ENCODE measurements at regions not wholly inside any gene's neighbourhood (a gene's known extent, or its start where the extent isn't known, plus 50 kb on each side); places are given as distances from the start of the nearest gene placed in this dataset.

GRCh38 chr4:180434131-180434895, 1808.9 kb upstream of the TENM3 start:
- in situ Hi-C loops (cut with HindIII; ENCODE audit: low pct_ligation_motif_present, low pct_unique_long_range_greater_than_20kb, low sequenced_read_pairs) = no loop called here
- DNase-seq = no peak

DNA sequence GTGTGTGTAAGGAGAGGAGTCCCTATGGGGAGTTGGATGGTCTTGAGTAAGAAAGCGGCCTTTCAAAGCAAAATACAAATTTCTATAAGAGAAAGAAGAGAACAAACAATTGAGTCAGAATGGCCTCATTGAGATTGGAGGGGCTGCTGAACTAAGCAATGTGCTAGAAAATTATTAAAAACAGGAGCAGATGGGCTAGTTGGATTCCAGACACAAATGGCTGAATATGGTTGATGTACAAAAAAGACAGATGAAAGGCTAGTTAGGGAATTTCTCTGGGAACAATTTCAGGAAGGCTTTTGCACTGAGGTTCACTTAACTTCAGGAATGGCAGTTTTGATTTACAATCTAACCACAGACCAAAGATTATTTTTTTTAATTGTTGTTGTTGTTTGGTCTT, 1806.8 kb upstream of the TENM3 start:
- in situ Hi-C loops (cut with HindIII; ENCODE audit: low pct_ligation_motif_present, low pct_unique_long_range_greater_than_20kb, low sequenced_read_pairs) = no loop called here
- no peak for DNase-seq

DNA sequence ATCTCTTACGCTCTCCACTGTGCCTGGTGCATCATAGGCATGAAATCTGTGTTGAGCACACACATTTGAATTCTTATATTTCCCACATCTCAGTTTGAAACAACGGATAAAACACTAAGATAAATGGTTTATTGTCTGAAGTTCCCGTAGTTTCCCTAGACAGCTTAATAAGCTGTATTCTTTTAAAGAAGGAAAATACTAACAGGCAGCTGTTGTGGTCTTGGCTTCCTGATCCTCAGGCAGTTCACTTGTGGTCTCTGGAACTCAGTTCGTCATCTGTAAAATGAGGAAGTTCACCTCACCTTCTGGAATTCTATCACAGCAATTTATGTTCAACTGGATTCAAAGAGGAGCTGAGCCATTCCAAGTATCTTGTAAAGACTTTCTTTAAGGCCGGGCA, 1805.6 kb upstream of the TENM3 start:
- in situ Hi-C loops (cut with HindIII; ENCODE audit: low pct_ligation_motif_present, low pct_unique_long_range_greater_than_20kb, low sequenced_read_pairs) = no loop called here
- DNase-seq = no peak

- DNase-seq = no peak
- in situ Hi-C loops (cut with HindIII; ENCODE audit: low pct_ligation_motif_present, low pct_unique_long_range_greater_than_20kb, low sequenced_read_pairs) = no loop called here
Observed at GRCh38 chr4:180448306-180448705, 1794.9 kb upstream of the TENM3 start.

DNA sequence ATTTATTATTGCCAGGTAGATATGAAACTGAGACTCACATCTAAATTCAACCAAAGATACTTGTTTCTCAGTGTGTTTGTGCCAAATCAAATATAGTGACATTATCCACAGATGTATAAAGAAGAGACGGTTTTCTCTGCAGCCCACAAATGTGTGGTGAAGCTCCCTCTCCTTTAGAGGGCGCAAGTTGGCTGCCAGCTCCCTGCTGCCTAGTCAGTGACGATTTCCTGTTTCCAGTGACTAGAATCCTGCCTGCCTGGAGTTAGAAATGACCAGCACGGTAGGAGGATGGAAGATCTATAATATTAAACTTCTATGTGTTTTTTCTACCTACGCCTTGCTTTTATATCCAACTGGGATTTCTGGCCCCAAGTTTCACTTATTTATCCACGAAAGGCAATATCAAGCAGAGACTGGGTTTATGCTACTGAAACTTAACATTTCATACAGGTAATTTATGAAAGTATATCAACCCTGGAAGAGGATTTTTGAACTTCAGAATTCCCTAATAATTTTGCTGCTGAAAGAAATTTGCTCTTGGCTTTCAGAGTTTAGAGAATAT, 1793.7 kb upstream of the TENM3 start:
- DNase-seq = peak; percentile 71
- in situ Hi-C loops (cut with HindIII; ENCODE audit: low pct_ligation_motif_present, low pct_unique_long_range_greater_than_20kb, low sequenced_read_pairs) = no loop called here

- in situ Hi-C loops (cut with HindIII; ENCODE audit: low pct_ligation_motif_present, low pct_unique_long_range_greater_than_20kb, low sequenced_read_pairs) = no loop called here
Observed at GRCh38 chr4:180455226-180455625, 1788.0 kb upstream of the TENM3 start.

DNA sequence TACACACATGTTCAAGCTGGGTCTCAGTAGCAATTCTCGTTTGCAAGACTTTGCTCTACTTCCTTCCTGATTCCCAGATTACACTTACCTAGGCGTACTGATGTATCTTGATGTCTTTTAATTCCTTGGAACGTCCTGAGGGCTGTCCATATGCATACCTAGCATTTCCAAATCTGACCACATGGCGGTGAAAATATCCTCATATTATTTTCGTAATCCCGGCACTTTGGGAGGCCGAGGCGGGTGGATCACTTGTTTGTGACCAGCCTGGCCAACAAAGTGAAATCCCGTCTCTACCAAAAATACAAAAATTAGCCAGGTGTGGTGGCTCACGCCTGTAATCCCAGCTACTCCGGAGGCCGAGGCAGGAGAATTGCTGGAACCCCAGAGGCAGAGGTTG, 1786.3 kb upstream of the TENM3 start:
- in situ Hi-C loops (cut with HindIII; ENCODE audit: low pct_ligation_motif_present, low pct_unique_long_range_greater_than_20kb, low sequenced_read_pairs) = no loop called here
- no peak for DNase-seq

More at GRCh38 chr4:180455226-180455625, 1788.0 kb upstream of the TENM3 start:
- no peak for DNase-seq

GRCh38 chr4:180462116-180462515, 1781.1 kb upstream of the TENM3 start:
- in situ Hi-C loops (cut with HindIII; ENCODE audit: low pct_ligation_motif_present, low pct_unique_long_range_greater_than_20kb, low sequenced_read_pairs) = no loop called here

DNA sequence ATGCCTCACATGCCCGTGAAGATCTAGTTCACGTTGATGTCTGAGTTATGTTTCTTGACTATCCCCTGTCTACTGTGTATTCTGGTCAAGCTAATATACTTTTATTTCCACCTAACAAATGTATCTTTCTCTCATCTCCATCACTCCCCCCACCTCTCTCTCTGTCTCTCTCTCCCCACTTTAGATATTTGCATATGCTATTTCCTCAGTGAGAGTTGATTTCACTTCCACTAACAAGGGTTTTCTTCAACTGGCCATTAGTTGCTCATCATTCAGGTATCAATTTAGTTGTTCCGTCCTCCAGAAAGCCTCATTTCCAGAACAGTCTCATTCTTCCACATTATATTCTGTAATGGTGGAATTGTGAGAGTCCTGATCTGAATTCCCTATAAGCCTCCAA, 1777.8 kb upstream of the TENM3 start:
- in situ Hi-C loops (cut with HindIII; ENCODE audit: low pct_ligation_motif_present, low pct_unique_long_range_greater_than_20kb, low sequenced_read_pairs) = no loop called here
- DNase-seq = no peak

More at GRCh38 chr4:180462116-180462515, 1781.1 kb upstream of the TENM3 start:
- no peak for DNase-seq

GRCh38 chr4:180483036-180483435, 1760.2 kb upstream of the TENM3 start:
- in situ Hi-C loops (cut with HindIII; ENCODE audit: low pct_ligation_motif_present, low pct_unique_long_range_greater_than_20kb, low sequenced_read_pairs) = no loop called here
- DNase-seq = no peak

- in situ Hi-C loops (cut with HindIII; ENCODE audit: low pct_ligation_motif_present, low pct_unique_long_range_greater_than_20kb, low sequenced_read_pairs) = no loop called here
- no peak for DNase-seq
Observed at GRCh38 chr4:180485407-180485806, 1757.8 kb upstream of the TENM3 start.

DNA sequence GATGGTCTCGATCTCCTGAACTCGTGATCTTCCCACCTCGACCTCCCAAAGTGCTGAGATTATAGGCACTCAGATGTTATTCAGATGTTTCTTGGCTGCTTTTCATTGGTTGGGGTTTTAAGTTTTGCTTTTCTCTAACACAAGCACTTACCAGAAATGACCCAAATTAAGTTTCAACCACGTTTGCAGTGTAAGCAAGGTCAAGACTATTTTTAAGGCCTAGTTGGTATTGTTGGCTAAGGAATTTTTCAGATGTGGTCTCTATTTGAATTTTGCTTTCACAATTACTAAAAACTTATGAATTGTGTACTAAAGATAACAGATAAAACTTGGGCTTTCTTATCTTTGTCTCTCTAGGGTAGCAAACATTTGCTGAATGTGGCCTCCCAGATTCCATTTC, 1756.9 kb upstream of the TENM3 start:
- in situ Hi-C loops (cut with HindIII; ENCODE audit: low pct_ligation_motif_present, low pct_unique_long_range_greater_than_20kb, low sequenced_read_pairs) = no loop called here

GRCh38 chr4:180489787-180490186, 1753.4 kb upstream of the TENM3 start:
- DNase-seq = no peak
- in situ Hi-C loops (cut with HindIII; ENCODE audit: low pct_ligation_motif_present, low pct_unique_long_range_greater_than_20kb, low sequenced_read_pairs) = no loop called here

More for the DNA sequence above, 1756.9 kb upstream of the TENM3 start:
- no peak for DNase-seq

- DNase-seq = no peak
- in situ Hi-C loops (cut with HindIII; ENCODE audit: low pct_ligation_motif_present, low pct_unique_long_range_greater_than_20kb, low sequenced_read_pairs) = no loop called here
Observed at GRCh38 chr4:180491210-180491609, 1752.0 kb upstream of the TENM3 start.

GRCh38 chr4:180493299-180493698, 1749.9 kb upstream of the TENM3 start:
- in situ Hi-C loops (cut with HindIII; ENCODE audit: low pct_ligation_motif_present, low pct_unique_long_range_greater_than_20kb, low sequenced_read_pairs) = no loop called here
- no peak for DNase-seq

DNA sequence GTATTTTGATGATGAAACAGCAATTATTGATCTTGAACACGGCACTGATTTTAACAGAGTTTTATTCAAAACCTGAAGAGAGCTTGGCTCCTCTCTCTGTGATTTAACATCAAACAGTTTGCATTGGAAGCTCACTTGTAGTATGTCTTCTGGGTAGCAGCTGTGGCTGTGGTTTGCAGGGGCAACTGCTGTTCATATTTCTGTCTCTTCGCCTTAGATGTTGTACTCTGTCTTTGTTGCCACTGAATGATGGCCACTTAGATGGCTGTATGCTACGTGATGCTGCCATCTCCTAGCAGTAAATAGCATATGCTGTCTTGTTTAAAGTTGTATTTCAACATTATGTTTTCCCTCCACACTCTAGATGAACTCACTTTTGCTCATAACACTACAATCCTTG, 1743.0 kb upstream of the TENM3 start:
- in situ Hi-C loops (cut with HindIII; ENCODE audit: low pct_ligation_motif_present, low pct_unique_long_range_greater_than_20kb, low sequenced_read_pairs) = no loop called here
- no peak for DNase-seq

- in situ Hi-C loops (cut with HindIII; ENCODE audit: low pct_ligation_motif_present, low pct_unique_long_range_greater_than_20kb, low sequenced_read_pairs) = no loop called here
- no peak for DNase-seq
Observed at GRCh38 chr4:180512801-180513475, 1730.3 kb upstream of the TENM3 start.

DNA sequence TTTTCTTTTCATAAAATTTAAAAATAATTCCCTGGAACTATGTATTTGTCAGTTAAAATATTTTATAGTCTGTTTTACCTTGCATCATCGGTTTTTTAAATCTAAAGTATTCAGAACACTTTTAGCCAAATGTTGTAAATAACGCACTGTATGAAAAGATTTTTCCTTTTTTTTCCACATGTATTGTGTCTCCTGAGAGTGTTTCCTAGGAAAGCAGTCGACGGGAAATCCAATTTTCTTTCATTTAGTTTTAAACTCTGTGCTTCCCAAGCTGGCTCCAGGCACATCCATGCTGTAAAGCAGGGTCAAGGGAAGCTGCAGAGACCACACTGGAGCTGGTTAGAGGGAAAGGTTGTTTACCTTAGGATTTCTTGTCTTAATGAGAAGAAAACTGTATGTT, 1724.3 kb upstream of the TENM3 start:
- no peak for DNase-seq
- in situ Hi-C loops (cut with HindIII; ENCODE audit: low pct_ligation_motif_present, low pct_unique_long_range_greater_than_20kb, low sequenced_read_pairs) = no loop called here

GRCh38 chr4:180521181-180521580, 1722.0 kb upstream of the TENM3 start:
- no peak for DNase-seq
- in situ Hi-C loops (cut with HindIII; ENCODE audit: low pct_ligation_motif_present, low pct_unique_long_range_greater_than_20kb, low sequenced_read_pairs) = no loop called here
